Nucleus accumbens (tissue), 56 donors: ENCODE measurements at regions not wholly inside any gene's neighbourhood (a gene's known extent, or its start where the extent isn't known, plus 50 kb on each side); places are given as distances from the start of the nearest gene placed in this dataset.
"Not testable (repeated sequence)": the region's sequence is repeated elsewhere in the genome, so short reads cannot be mapped to it uniquely, and the experiment has no call there.

Experiments used
- DNase-seq, 56 donors: peaks; one replicate each; lab custom pipeline; 2025; lab: John Stamatoyannopoulos, UW

GRCh38 chrX:3882553-3882920 lies 169.1 kb upstream of the PRKX start:
- DNase-seq, result not testable (repeated sequence)

DNA sequence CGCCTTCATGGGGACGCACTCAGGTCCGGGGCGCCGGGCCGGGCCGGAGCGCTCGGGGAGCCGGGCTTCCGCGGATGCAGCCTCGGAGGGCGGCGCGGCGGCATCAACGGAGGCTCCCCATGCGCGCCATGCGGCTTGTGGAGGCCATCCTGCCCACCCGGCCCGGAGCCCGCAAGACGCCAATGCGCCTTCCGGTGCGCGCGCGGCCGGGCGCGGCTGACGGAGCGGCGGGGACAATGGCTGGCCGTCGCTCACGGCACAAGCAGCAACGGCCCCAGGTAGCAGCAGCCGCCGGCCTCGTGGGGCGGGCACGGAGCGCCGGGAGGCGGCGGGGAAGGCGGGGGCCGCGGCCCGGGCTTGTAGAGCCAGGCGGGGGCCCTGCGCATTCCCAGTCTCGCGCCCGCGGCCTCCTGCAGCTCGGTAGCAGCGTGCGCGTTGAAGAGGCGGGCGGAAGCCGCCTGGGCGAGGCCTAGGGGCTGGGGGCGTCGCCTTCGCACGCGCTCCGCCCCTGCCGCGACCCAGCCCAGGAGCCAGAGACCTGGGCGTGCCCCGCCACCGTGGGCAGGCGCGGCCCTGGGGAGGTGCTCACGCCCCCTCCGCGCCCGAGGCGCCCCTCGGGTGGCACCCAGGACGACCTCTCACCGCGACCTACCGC lies 168.6 kb upstream of the PRKX start:
- not testable (repeated sequence) for DNase-seq

DNA sequence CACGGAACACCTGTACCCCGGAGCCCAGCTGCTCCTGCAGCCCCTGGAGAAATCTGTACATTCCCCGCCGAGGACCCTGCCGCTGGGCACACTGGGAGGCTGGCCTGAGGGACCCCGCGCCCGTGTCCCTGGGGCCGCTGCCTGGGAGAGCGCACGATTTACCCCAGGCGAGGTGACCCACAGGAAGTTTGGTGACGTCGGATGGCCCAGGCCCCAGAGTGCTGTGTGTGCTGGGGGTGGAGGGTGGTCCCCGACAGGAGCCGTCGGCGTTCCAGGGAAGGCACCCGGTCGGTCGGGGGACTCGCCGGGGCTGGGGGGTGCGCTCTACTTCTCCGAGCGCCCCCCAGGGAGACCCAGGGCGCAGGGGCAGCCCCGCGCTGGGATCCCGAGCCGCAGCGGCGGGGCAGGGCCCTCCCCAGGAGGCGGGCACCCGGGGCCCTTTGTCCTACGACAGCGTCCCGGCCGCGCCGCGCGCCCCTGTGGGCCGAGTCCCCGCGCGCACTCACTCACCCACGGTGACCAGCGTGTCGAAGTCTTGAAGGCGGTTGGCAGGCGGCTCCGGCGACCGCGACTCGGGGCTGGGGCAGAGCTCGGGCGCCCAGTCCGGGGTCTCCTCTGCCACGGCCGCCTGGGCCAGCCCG lies 167.9 kb upstream of the PRKX start:
- DNase-seq, result not testable (repeated sequence)

DNA sequence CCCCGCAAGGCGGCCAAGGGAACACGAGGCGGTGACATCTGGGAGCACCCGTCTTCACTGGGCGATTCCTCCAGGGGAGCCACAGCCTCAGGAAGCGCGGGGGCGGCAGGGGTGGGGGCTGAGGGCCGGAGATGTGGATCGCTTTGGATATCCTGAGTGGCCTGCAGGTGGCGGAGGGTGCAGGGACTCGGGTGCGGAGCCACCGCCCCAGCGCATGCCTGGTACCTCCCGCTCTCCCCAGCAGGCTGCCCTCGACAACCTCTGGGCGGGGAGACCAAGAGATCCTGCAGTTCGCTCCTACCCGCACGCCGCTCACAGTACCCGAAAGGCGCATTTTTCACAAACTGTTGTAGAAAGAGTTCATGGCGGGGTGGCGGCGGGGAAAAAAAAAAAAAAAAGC lies 162.9 kb upstream of the PRKX start:
- not testable (repeated sequence) for DNase-seq

DNA sequence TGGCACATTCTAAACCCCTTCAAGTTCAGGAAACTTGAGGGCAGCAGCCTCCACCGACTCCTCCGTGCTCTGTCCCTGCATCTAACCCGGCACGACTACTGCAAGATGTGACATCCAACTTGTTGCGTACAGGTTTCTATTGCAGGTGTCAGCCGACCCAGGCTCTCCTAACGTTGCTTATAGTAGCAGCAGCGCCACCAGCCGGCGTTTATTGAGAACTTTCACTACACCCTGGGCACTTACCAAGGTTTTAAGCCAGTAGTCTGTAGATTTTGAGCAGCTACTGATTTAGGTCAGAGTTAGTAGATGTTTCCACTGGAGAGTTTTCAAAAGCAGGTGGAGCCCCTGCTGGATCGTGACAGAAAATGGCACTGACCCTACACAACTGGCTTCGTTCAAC lies 162.2 kb upstream of the PRKX start:
- DNase-seq, result not testable (repeated sequence)

DNA sequence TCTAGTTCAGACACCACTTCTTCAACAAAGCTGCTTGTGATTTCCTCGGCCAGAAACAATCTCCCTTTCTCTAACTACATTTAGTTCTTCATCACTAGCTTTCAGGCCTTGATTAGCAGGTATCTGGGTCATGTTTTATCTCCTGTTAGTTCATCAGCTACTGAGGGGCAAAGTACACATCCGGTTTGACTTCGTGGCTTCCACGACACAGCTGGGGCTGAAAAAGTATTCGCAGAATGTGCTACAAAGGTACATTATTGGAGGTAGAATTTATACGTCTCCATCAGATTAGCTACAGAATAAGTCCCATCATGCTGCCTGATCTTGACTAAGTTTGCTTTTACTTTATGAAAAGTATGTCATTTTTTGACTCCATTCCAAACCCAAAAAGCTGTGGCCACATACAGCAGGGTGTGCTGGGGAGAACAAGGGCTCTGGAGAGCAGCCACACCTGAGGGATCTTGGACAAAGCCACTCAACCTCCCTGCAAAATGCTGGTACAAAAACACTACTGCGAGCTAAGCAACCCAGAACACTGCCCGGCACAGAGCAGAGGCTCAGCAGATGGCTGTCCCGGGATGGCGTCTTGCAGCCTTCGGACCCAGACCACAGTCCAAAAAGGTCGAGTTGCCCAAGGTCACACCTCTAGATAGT lies 158.9 kb upstream of the PRKX start:
- DNase-seq, result not testable (repeated sequence)

DNA sequence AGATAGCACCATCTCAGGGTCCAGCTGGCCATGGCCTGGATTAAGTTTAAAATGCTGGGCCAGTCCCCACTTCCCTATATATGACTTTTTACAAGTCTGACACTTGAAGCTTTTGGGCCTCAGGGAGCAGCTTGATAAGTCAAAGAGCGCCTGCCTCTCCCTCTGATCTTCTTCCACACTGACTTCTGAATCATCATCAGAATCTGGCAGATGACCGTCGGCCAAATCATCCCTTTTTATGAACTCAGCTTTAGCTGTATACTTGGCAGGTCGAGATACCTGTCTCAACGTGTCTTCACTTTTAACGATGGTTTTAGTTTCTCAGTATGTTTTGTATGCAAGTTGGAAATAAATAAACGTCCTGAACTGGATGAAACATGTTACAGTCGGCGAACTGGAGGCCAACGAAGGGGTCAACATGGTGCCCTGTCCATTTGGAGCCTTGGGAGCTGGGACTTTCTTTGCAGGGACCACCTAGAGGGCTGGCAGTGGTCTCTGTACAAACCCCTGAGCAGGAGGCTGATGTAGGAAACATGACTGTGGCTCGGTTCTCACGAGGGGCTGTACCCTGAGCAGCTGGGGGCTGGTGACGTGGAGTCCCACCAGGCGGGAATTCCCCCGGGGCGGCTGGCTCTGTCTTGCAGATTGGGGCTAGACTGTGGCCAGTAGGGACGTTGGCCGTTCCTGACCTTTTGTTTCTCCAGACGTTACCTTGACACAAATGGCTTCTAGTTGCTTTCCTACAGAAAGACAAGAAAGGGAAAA lies 153.8 kb upstream of the PRKX start:
- DNase-seq, result not testable (repeated sequence)

DNA sequence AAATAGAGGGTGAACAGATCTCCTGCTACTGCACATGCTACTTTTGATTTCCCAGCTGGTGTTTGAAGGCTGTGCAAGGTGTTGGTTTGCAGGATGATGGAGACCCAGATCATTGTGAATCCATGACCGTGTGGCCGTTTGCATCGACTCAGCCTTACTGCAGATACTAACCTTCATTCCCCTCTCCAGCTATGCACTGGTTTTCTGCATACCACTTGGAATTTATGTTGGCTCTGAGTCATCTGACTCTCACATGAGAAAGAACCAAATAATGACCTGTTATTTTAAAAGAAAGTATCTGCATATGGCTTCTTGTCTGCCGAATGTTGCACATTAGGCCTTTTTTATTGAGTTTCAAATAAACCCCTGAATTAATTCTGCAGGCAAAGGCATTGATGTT lies 144.9 kb upstream of the PRKX start:
- not testable (repeated sequence) for DNase-seq

DNA sequence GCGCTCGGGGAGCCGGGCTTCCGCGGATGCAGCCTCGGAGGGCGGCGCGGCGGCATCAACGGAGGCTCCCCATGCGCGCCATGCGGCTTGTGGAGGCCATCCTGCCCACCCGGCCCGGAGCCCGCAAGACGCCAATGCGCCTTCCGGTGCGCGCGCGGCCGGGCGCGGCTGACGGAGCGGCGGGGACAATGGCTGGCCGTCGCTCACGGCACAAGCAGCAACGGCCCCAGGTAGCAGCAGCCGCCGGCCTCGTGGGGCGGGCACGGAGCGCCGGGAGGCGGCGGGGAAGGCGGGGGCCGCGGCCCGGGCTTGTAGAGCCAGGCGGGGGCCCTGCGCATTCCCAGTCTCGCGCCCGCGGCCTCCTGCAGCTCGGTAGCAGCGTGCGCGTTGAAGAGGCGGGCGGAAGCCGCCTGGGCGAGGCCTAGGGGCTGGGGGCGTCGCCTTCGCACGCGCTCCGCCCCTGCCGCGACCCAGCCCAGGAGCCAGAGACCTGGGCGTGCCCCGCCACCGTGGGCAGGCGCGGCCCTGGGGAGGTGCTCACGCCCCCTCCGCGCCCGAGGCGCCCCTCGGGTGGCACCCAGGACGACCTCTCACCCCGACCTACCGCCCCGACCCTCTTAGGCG lies 130.2 kb upstream of the PRKX start:
- DNase-seq, result not testable (repeated sequence)

DNA sequence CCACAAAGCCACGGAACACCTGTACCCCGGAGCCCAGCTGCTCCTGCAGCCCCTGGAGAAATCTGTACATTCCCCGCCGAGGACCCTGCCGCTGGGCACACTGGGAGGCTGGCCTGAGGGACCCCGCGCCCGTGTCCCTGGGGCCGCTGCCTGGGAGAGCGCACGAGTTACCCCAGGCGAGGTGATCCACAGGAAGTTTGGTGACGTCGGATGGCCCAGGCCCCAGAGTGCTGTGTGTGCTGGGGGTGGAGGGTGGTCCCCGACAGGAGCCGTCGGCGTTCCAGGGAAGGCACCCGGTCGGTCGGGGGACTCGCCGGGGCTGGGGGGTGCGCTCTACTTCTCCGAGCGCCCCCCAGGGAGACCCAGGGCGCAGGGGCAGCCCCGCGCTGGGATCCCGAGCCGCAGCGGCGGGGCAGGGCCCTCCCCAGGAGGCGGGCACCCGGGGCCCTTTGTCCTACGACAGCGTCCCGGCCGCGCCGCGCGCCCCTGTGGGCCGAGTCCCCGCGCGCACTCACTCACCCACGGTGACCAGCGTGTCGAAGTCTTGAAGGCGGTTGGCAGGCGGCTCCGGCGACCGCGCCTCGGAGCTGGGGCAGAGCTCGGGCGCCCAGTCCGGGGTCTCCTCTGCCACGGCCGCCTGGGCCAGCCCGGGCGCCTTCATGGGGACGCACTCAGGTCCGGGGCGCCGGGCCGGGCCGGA lies 129.5 kb upstream of the PRKX start:
- DNase-seq, result peak in 1 of 56 donors; percentile 0

DNA sequence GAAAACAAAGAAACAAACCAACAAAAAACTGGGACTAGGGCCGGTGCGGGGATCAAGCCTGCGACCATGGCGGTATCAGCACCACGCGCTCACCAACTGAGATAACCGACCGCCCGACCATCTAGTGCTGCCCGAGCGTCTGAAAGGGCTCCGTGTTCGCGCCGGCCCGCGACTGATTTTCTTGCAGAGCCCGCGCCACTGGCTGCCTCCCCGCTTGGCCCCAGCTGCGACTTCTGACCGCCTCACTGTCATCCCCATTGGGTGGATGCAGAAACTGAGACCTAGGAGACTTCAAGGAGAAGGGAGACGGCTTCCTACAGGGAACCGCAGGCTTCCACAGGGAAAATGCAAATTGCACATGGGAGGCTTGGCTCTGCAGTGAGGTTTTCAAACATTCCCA lies 125.3 kb upstream of the PRKX start:
- DNase-seq, result not testable (repeated sequence)

GRCh38 chrX:3837958-3838643 lies 124.7 kb upstream of the PRKX start:
- not testable (repeated sequence) for DNase-seq

DNA sequence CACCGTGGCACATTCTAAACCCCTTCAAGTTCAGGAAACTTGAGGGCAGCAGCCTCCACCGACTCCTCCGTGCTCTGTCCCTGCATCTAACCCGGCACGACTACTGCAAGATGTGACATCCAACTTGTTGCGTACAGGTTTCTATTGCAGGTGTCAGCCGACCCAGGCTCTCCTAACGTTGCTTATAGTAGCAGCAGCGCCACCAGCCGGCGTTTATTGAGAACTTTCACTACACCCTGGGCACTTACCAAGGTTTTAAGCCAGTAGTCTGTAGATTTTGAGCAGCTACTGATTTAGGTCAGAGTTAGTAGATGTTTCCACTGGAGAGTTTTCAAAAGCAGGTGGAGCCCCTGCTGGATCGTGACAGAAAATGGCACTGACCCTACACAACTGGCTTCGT lies 123.8 kb upstream of the PRKX start:
- DNase-seq, result not testable (repeated sequence)

DNA sequence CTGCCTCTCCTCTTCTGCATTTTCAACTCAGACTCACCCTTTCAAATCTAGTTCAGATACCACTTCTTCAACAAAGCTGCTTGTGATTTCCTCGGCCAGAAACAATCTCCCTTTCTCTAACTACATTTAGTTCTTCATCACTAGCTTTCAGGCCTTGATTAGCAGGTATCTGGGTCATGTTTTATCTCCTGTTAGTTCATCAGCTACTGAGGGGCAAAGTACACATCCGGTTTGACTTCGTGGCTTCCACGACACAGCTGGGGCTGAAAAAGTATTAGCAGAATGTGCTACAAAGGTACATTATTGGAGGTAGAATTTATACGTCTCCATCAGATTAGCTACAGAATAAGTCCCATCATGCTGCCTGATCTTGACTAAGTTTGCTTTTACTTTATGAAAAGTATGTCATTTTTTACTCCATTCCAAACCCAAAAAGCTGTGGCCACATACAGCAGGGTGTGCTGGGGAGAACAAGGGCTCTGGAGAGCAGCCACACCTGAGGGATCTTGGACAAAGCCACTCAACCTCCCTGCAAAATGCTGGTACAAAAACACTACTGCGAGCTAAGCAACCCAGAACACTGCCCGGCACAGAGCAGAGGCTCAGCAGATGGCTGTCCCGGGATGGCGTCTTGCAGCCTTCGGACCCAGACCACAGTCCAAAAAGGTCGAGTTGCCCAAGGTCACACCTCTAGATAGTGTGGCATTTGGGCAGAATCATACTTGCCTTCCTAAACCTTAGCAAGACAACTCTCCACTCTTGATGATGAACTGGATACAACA lies 120.5 kb upstream of the PRKX start:
- DNase-seq, result not testable (repeated sequence)

DNA sequence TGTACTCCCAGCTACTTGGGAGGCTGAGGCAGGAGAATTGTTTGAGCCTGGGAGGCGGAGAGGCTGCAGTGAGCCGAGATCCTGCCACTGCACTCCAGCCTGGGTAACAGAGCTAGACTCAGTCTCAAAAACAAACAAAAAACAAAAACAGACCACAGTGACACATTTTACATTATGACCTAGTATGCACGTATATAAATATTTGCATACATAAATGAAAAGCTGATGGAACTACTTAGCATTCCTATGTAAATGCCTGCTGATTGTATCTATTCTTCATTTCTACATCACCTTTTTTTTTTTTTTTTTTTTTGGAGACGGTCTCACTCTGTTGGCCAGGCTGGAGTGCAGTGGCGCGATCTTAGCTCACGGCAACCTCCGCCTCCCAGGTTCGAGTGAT lies 116.6 kb upstream of the PRKX start:
- DNase-seq, result not testable (repeated sequence)

GRCh38 chrX:3829041-3829531 lies 115.6 kb upstream of the PRKX start:
- not testable (repeated sequence) for DNase-seq

DNA sequence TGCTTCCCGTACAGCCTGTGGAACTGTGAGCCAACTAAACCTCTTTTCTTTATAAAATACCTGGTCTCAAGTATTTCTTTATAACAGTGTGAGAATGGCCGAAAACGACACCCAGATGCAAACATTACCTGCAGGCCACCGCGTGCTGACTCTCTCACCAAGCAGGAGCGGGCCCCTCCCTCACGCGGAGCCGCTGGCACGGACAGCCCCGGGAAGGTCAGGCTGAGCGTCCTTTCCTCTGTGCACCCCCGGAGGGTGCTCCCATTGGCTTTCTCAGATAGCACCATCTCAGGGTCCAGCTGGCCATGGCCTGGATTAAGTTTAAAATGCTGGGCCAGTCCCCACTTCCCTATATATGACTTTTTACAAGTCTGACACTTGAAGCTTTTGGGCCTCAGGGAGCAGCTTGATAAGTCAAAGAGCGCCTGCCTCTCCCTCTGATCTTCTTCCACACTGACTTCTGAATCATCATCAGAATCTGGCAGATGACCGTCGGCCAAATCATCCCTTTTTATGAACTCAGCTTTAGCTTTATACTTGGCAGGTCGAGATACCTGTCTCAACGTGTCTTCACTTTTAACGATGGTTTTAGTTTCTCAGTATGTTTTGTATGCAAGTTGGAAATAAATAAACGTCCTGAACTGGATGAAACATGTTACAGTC lies 115.1 kb upstream of the PRKX start:
- not testable (repeated sequence) for DNase-seq

- DNase-seq, result not testable (repeated sequence)
Measured at GRCh38 chrX:3824008-3824407, 110.6 kb upstream of the PRKX start.
